K562 (cell line): ENCODE measurements at regions not wholly inside any gene's neighbourhood (a gene's known extent, or its start where the extent isn't known, plus 50 kb on each side); places are given as distances from the start of the nearest gene placed in this dataset.

Experiments
- ATAC-seq: fragments of 200-7000 bp; cut with Tn5 transposase; 3 replicates; pipeline ENCODE4 v1.9.1; 2020; ENCODE audit warnings: moderate library complexity
- BruUV-seq: library from RNA; stranded (reverse); fragments of 400-500 nt; replicated peaks from 2 replicates; lab custom pipeline; 2021; lab: Mats Ljungman, UMichigan
- CTCF ChIA-PET: fragments of 300-600 bp; formaldehyde crosslinking; extraction: SDS; loops from one replicate; lab custom pipeline; 2021; ENCODE audit warnings: low intra/inter-chr PET ratio; lab: Yijun Ruan, JAX
- POLR2A ChIA-PET: fragments of 300-600, 350-650 bp; sonication (Branson Sonifier 250); formaldehyde crosslinking; extraction: SDS; loops from one replicate; lab custom pipeline; 2021; ENCODE audit warnings: antibody characterized with exemption, inconsistent platforms; lab: Yijun Ruan, JAX
- DNase-seq, 4 experiments: peaks; one replicate each; pipeline versions ENCODE4 v3.0.0 to v3.0.0-alpha.2; 2011 to 2018; ENCODE audit warnings: low spot score in 3 of 4, mixed read lengths in 3 of 4; ENCODE audit errors: extremely low read depth in 1 of 4
- FAIRE-seq: peaks from 2 replicates; lab custom pipeline; 2011; peaks lifted over from hg19 to GRCh38; lab: Jason Lieb, UNC
- H2AFZ ChIP-seq: 2 replicates; pipeline ENCODE4 v1.6.0; 2011; ENCODE audit warnings: low read depth, low read length, control low read depth, inconsistent platforms
- H3K27ac ChIP-seq: fragments of 200-600 bp; 3 replicates; pipeline ENCODE4 v1.8.0; 2011; ENCODE audit warnings: low read depth, mild to moderate bottlenecking, control low read depth, inconsistent platforms, low read length, moderate library complexity, mixed read lengths; ENCODE audit errors: extremely low read depth
- H3K27me3 ChIP-seq, 2 experiments: fragments of 300-600 bp in 1 of 2; 2 replicates in 1 of 2; 3 replicates in 1 of 2; pipeline versions ENCODE4 v1.6.0 to v1.8.0; 2011; ENCODE audit warnings: inconsistent platforms in 2 of 2, low read length in 2 of 2, mild to moderate bottlenecking in 1 of 2, mixed read lengths in 1 of 2, moderate library complexity in 1 of 2; ENCODE audit not compliant: control insufficient read depth in 2 of 2, insufficient read depth in 2 of 2
- H3K36me3 ChIP-seq: fragments of 300-600 bp; 3 replicates; pipeline ENCODE4 v1.8.0; 2011; ENCODE audit warnings: mild to moderate bottlenecking, low read length, inconsistent platforms; ENCODE audit not compliant: control insufficient read depth, insufficient read depth
- H3K4me1 ChIP-seq, 2 experiments: fragments of 200-600 bp in 1 of 2; replicated peaks in 1 of 2; 2 replicates in 1 of 2; 3 replicates in 1 of 2; pipeline versions ENCODE4 v1.5.1 to v1.8.0; 2011; ENCODE audit warnings: inconsistent platforms in 2 of 2, low read length in 2 of 2, mild to moderate bottlenecking in 1 of 2, mixed read lengths in 1 of 2, moderate library complexity in 1 of 2; ENCODE audit not compliant: control insufficient read depth in 2 of 2, insufficient read depth in 2 of 2
- H3K4me2 ChIP-seq: 2 replicates; pipeline ENCODE4 v1.6.1; 2011; ENCODE audit warnings: low read length, control low read depth, inconsistent platforms, mixed read lengths; ENCODE audit not compliant: insufficient read depth
- H3K4me3 ChIP-seq: fragments of 200-600 bp; sonication (generic), shearing (Covaris generic); 2 replicates; pipeline ENCODE4 v1.5.1; 2016; ENCODE audit warnings: control low read depth, inconsistent platforms
- H3K79me2 ChIP-seq: fragments of 200-600 bp; 3 replicates; pipeline ENCODE4 v1.8.0; 2011; ENCODE audit warnings: low read length, inconsistent platforms; ENCODE audit not compliant: control insufficient read depth, insufficient read depth
- H3K9ac ChIP-seq, 2 experiments: 2 replicates each; pipeline versions ENCODE4 v1.6.0 to v1.6.1; 2011; ENCODE audit warnings: low read depth in 2 of 2, low read length in 2 of 2, control low read depth in 1 of 2, inconsistent platforms in 1 of 2, mild to moderate bottlenecking in 1 of 2, mixed read lengths in 1 of 2; ENCODE audit not compliant: insufficient read depth in 1 of 2
- H3K9me1 ChIP-seq: one replicate; pipeline ENCODE4 v1.6.0; 2011; ENCODE audit warnings: inconsistent platforms, mild to moderate bottlenecking, low read length, moderate library complexity; ENCODE audit not compliant: control insufficient read depth, insufficient read depth
- H3K9me3 ChIP-seq: replicated peaks from 2 replicates; pipeline ENCODE4 v1.5.1; 2011; ENCODE audit warnings: low read depth, low read length, inconsistent platforms; ENCODE audit not compliant: control insufficient read depth, insufficient read depth
- H4K20me1 ChIP-seq: replicated peaks from 2 replicates; pipeline ENCODE4 v1.6.1; 2011; ENCODE audit warnings: low read length, inconsistent platforms, mixed read lengths; ENCODE audit not compliant: control insufficient read depth, insufficient read depth
- CCAR2 ChIP-seq: fragments of 200-400 bp; formaldehyde crosslinking; IDR thresholded peaks from 2 replicates; pipeline ENCODE4 v1.6.1; 2017; ENCODE audit warnings: mild to moderate bottlenecking, low read depth, low read length
- ETV1 ChIP-seq: fragments of 450-650 bp; conservative IDR thresholded peaks from 2 replicates; pipeline ENCODE4 v1.6.1; 2016; ENCODE audit warnings: missing genetic modification characterization, control low read depth, low read depth, missing compliant biosample characterization
- FOXM1 ChIP-seq, 2 experiments: fragments of 450-650 bp in 1 of 2; sonication (generic) in 1 of 2; formaldehyde crosslinking in 1 of 2; IDR thresholded peaks; 2 replicates each; pipeline versions ENCODE4 v1.6.1 to v1.9.0; 2017 to 2022; ENCODE audit warnings: low read depth in 2 of 2, mild to moderate bottlenecking in 2 of 2, missing genetic modification reagents in 1 of 2, moderate library complexity in 1 of 2
- FUS ChIP-seq: fragments of 200-400 bp; formaldehyde crosslinking; optimal IDR thresholded peaks from 2 replicates; pipeline ENCODE3; 2017; ENCODE audit warnings: low read depth, low read length
- GTF2E2 ChIP-seq: fragments of 200-800 bp; sonication (Bioruptor generic); IDR thresholded peaks from 2 replicates; pipeline ENCODE4 v1.6.1; 2016; ENCODE audit warnings: missing genetic modification characterization, missing compliant biosample characterization
- POLR3G ChIP-seq: IDR thresholded peaks from 2 replicates; pipeline ENCODE4 v1.6.1; 2011; ENCODE audit not compliant: insufficient read length, insufficient replicate concordance; ENCODE audit errors: extremely low read depth
- SRSF3 ChIP-seq: fragments of 200-400 bp; formaldehyde crosslinking; IDR thresholded peaks from 2 replicates; pipeline ENCODE4 v1.6.1; 2016; ENCODE audit warnings: mild to moderate bottlenecking, low read length, moderate library complexity; ENCODE audit not compliant: insufficient read depth
- WGBS: fragments of 100-300 bp; shearing (Covaris generic); methylation state at CpG from one replicate; pipeline ENCODE4 v1.1.6; 2016; ENCODE audit warnings: low coverage, mixed read lengths; ENCODE audit not compliant: insufficient coverage; ENCODE audit errors: missing lambda C conversion rate; 5-methylcytosine and 5-hydroxymethylcytosine counted together
- in situ Hi-C: fragments of 300-500 bp; cut with MboI; formaldehyde crosslinking; loops from 4 replicates; pipeline ENCODE4 v1.15.0; 2018; ENCODE audit warnings: inconsistent platforms, mixed read lengths
- intact Hi-C: fragments of 100-400 bp; cut with micrococcal nuclease; formaldehyde crosslinking; loops from 2 replicates; pipeline ENCODE4 v1.14.2; 2022
- TF ChIP-seq, protein P1 (sequence below): sonication (generic); formaldehyde crosslinking; IDR thresholded peaks from 2 replicates; pipeline ENCODE4 v1.8.1; 2023; ENCODE audit warnings: mild to moderate bottlenecking, missing genetic modification reagents
- TF ChIP-seq, protein P2 (sequence below): fragments of 250-450 bp; sonication (Bioruptor Pico); IDR thresholded peaks from 2 replicates; pipeline ENCODE4 v1.4.0; 2020
- TF ChIP-seq, protein P3 (sequence below): fragments of 450-650 bp; IDR thresholded peaks from 2 replicates; pipeline ENCODE4 v1.7.0; 2016; ENCODE audit warnings: borderline replicate concordance
- TF ChIP-seq, protein P4 (sequence below): fragments of 450-650 bp; formaldehyde crosslinking; IDR thresholded peaks from 2 replicates; pipeline ENCODE4 v1.4.0; 2022; ENCODE audit warnings: mild to moderate bottlenecking, moderate library complexity

DNA sequence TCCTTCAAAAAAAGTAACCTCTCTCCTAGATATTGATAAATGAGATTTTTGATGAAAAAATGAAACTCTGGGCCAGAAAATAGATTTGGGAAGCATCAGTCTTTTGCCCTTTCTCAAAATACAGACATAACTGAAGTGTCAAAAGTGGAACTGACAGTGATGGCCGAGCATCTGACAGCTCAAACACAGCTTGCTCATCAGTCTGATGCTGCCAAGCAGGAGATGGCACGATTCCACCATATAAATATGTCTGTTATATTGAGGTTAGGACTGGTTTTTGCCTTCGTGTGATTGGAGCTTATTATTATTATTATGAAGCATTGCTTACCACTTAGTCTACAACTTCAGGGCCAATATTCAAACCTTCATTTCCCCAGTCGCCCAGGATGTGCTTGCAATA is 152.6 kb upstream of the EPHA3 start:
- DNase-seq (no peak), ATAC-seq (no peak), FAIRE-seq (no peak)
- Histone ChIP-seq H3K4me3 (no peak overlapping the region), H3K4me1 (no peaks in the 10 kb centered on the region), H3K9me3 (no peaks in the 10 kb centered on the region), H3K4me2 (no peak overlapping the region), H3K27ac (no peak overlapping the region), H3K27me3 (no peaks in the 10 kb centered on the region), H3K36me3 (no peaks in the 10 kb centered on the region), H3K79me2 (no peaks in the 10 kb centered on the region), H3K9me1 (no peaks in the 10 kb centered on the region), H2AFZ (no peak overlapping the region), H3K9ac (no peak overlapping the region), H4K20me1 (no peaks in the 10 kb centered on the region)
- POLR2A ChIA-PET: no interaction called here
- intact Hi-C loops (no loop called here), in situ Hi-C loops (no loop called here)
- CTCF ChIA-PET: no interaction called here
- TF ChIP-seq, protein P1, sequence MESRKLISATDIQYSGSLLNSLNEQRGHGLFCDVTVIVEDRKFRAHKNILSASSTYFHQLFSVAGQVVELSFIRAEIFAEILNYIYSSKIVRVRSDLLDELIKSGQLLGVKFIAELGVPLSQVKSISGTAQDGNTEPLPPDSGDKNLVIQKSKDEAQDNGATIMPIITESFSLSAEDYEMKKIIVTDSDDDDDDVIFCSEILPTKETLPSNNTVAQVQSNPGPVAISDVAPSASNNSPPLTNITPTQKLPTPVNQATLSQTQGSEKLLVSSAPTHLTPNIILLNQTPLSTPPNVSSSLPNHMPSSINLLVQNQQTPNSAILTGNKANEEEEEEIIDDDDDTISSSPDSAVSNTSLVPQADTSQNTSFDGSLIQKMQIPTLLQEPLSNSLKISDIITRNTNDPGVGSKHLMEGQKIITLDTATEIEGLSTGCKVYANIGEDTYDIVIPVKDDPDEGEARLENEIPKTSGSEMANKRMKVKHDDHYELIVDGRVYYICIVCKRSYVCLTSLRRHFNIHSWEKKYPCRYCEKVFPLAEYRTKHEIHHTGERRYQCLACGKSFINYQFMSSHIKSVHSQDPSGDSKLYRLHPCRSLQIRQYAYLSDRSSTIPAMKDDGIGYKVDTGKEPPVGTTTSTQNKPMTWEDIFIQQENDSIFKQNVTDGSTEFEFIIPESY (CRISPR knock-in tag): no peak
- TF ChIP-seq FUS (no peak), GTF2E2 (no peak), POLR3G (no peak), SRSF3 (no peak)
- WGBS: 0% methylated on average over 3 of the region's 4 CpGs
- no TSS peak for BruUV-seq

DNA sequence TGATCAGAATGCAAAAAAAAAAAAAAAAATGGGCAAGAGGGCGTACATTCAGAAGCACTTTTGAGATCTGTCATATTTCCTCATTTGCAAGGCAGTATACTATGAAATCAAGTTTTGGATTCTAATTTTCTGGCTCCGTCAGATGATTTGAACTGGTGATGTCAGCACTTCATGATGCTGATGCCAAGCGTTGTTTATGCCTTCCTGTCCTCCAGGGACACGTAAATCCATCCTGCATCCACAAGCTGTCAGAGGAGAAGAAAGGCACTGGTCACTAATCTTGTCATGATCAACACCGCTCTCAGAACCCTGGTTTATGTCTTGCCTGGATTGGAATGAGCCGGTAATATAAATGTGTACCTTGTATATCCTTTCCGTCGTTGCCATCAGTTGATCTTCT is 152.1 kb upstream of the EPHA3 start:
- Histone ChIP-seq H3K9me1 (no peaks in the 10 kb centered on the region), H3K4me2 (no peak overlapping the region), H3K4me1 (no peaks in the 10 kb centered on the region), H3K27ac (no peak overlapping the region), H3K79me2 (no peaks in the 10 kb centered on the region), H4K20me1 (no peaks in the 10 kb centered on the region), H2AFZ (no peak overlapping the region), H3K9me3 (no peaks in the 10 kb centered on the region), H3K9ac (no peak overlapping the region), H3K27me3 (no peaks in the 10 kb centered on the region), H3K4me3 (no peak overlapping the region), H3K36me3 (no peaks in the 10 kb centered on the region)
- intact Hi-C loops (no loop called here), in situ Hi-C loops (no loop called here)
- 2% methylated on average over 6 of the region's 8 CpGs for WGBS
- BruUV-seq: no TSS peak
- ATAC-seq (no peak), FAIRE-seq (no peak), DNase-seq (no peak)
- CTCF ChIA-PET: no interaction called here
- POLR2A ChIA-PET: no interaction called here
- TF ChIP-seq ETV1 (no peak), FOXM1 (IDR thresholded peaks at IDR 0.05; ENCODE audit: low read depth) (no peak), FOXM1 (CRISPR knock-in tag; IDR thresholded peaks at IDR 0.05; ENCODE audit: low read depth) (no peak), CCAR2 (no peak)
- TF ChIP-seq, protein P2, sequence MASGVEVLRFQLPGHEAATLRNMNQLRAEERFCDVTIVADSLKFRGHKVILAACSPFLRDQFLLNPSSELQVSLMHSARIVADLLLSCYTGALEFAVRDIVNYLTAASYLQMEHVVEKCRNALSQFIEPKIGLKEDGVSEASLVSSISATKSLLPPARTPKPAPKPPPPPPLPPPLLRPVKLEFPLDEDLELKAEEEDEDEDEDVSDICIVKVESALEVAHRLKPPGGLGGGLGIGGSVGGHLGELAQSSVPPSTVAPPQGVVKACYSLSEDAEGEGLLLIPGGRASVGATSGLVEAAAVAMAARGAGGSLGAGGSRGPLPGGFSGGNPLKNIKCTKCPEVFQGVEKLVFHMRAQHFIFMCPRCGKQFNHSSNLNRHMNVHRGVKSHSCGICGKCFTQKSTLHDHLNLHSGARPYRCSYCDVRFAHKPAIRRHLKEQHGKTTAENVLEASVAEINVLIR (CRISPR knock-in tag): no peak
- TF ChIP-seq, protein P3, sequence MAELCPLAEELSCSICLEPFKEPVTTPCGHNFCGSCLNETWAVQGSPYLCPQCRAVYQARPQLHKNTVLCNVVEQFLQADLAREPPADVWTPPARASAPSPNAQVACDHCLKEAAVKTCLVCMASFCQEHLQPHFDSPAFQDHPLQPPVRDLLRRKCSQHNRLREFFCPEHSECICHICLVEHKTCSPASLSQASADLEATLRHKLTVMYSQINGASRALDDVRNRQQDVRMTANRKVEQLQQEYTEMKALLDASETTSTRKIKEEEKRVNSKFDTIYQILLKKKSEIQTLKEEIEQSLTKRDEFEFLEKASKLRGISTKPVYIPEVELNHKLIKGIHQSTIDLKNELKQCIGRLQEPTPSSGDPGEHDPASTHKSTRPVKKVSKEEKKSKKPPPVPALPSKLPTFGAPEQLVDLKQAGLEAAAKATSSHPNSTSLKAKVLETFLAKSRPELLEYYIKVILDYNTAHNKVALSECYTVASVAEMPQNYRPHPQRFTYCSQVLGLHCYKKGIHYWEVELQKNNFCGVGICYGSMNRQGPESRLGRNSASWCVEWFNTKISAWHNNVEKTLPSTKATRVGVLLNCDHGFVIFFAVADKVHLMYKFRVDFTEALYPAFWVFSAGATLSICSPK: no peak
- TF ChIP-seq, protein P4, sequence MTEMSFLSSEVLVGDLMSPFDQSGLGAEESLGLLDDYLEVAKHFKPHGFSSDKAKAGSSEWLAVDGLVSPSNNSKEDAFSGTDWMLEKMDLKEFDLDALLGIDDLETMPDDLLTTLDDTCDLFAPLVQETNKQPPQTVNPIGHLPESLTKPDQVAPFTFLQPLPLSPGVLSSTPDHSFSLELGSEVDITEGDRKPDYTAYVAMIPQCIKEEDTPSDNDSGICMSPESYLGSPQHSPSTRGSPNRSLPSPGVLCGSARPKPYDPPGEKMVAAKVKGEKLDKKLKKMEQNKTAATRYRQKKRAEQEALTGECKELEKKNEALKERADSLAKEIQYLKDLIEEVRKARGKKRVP (CRISPR knock-in tag): no peak
